Retinal pigment epithelial cell (primary cell): ENCODE measurements at regions not wholly inside any gene's neighbourhood (a gene's known extent, or its start where the extent isn't known, plus 50 kb on each side); places are given as distances from the start of the nearest gene placed in this dataset.

Experiments used
- DNase-seq: peaks from one replicate; pipeline ENCODE4 v3.0.0-alpha.2; 2010; ENCODE audit warnings: low read depth
- H3K4me3 ChIP-seq: 2 replicates; pipeline ENCODE4 v1.5.1; 2011; ENCODE audit warnings: mild to moderate bottlenecking, low read length, control low read depth, moderate library complexity
- TF ChIP-seq, protein P1 (sequence below): conservative IDR thresholded peaks from 2 replicates; pipeline ENCODE4 v1.5.1; 2011; ENCODE audit warnings: low read depth, low read length, control low read depth, inconsistent platforms

DNA sequence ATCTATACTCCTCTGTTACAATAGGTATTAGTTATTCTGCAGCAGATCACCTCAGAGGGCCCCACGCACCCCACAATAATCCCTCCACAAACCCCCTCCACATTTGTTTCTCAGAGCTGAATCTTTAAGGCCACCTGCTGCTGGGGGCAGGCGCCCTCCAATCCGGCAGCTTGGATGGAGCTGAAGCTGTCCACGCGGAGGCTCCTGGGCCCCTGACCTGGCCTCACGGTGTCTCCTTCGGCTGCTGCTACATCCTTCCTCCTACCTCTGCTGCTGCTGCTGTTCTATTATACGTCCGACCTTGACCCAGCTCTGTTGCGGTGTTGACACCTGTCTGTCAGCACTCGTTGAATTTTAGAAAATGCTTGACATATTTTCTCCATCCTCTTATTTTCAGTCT is 430.2 kb upstream of the ZFP42 start:
- DNase-seq, result no peak
- no peak overlapping the region for H3K4me3 ChIP-seq
- TF ChIP-seq, protein P1, sequence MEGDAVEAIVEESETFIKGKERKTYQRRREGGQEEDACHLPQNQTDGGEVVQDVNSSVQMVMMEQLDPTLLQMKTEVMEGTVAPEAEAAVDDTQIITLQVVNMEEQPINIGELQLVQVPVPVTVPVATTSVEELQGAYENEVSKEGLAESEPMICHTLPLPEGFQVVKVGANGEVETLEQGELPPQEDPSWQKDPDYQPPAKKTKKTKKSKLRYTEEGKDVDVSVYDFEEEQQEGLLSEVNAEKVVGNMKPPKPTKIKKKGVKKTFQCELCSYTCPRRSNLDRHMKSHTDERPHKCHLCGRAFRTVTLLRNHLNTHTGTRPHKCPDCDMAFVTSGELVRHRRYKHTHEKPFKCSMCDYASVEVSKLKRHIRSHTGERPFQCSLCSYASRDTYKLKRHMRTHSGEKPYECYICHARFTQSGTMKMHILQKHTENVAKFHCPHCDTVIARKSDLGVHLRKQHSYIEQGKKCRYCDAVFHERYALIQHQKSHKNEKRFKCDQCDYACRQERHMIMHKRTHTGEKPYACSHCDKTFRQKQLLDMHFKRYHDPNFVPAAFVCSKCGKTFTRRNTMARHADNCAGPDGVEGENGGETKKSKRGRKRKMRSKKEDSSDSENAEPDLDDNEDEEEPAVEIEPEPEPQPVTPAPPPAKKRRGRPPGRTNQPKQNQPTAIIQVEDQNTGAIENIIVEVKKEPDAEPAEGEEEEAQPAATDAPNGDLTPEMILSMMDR, result no peak

DNA sequence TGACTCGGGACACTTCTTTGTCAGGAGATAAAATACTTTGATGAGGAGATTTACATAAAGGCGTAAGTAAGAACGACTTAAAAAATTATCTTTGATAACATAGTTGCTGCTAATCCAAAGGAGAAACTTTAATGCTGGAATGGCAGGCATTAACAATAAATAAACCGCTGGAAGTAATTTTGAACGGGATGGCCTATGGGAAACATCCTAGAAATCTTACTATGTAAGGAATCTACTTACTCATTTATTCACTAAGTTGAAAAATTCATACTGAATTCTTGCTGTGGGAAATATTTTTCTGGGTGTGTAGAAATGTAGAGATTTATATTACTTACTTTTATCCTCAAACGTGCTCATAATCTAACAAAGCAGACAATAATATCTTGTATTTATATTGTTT is 425.7 kb upstream of the ZFP42 start:
- H3K4me3 ChIP-seq, result no peak overlapping the region
- DNase-seq, result no peak
- TF ChIP-seq, protein P1, result no peak

DNA sequence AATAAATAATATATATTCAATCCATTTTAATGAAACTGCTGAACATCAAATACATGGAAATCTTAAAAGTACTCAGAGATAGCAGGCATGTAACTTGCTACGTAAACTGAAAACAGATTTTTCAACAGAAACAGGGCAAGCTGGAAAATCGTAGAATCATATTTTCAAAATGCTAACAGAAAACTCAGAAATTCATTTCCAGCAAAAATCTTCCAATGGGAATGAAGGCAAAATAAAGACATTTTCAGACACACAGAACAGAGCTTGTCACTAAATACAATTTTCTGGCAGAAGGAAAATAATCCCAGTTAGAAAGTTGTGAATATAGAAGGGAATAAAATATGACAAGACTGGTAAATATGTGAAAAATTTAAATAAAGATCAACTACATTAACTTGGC is 419.9 kb upstream of the ZFP42 start:
- TF ChIP-seq, protein P1, result no peak
- DNase-seq, result no peak
- H3K4me3 ChIP-seq, result no peak overlapping the region

DNA sequence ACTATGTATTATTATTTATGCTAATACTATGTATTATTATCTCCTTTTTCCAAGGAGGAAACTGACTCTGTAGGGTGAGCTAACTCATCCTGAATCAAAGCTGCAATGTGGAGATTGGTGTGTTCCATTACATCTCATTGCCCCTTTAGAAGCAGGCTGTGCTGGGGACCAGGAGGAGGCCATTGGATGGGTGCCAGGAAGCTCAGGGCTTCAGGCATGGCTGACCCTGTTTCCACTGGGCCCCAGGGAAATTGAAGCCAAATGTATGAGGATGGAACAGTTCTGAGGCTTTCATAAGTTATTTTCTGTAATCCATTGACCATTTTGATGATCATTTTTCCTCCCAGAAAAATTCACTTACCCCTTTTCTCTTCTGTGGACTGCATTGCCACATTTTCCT is 418.8 kb upstream of the ZFP42 start:
- H3K4me3 ChIP-seq, result no peak overlapping the region
- TF ChIP-seq, protein P1, result no peak
- no peak for DNase-seq

DNA sequence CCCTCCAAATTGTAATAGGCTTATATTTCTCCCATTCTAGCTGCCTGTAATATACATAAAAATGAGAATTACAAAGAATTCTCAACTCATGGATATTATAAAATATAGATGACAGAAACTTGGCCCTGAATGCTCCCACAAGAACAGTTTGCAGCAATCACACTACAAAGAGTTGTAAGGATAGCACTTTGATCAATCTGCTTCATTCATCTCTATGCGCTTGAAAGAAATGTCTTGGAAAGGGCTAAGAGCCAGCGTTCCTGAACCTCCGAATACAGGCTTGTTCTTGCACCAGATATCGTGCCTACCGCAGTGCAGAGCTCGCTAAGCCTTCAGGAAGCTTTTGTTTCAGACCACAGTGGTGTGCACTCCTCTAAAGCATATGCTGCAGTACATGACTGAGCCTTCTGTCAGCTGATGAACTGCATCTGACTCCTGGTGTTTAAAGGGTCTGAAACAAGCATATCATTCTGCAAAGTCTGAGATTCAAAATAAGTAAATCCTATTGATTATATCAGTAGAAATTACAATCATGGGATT is 417.6 kb upstream of the ZFP42 start:
- TF ChIP-seq, protein P1, result no peak
- no peak for DNase-seq
- H3K4me3 ChIP-seq, result no peak overlapping the region

DNA sequence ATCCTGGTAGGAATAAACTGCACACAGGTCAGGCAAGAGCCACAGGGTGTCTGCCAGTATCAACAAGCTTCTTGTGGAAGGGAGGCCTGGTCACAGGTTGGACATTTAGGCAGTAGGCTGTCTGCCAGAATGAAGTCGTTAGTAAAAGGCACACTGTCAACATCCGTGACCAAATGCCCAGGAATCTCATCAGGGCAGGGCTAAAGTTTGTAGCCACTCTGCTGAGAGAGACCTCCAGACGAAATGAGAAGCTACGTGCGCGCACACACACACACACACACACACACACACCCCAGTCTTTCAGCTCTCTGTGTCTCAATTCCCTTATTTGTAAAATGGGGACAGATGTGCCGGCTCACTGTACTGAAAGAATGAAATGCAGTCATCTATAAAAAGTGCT is 408.7 kb upstream of the ZFP42 start:
- no peak overlapping the region for H3K4me3 ChIP-seq
- no peak for DNase-seq
- TF ChIP-seq, protein P1, result no peak

DNA sequence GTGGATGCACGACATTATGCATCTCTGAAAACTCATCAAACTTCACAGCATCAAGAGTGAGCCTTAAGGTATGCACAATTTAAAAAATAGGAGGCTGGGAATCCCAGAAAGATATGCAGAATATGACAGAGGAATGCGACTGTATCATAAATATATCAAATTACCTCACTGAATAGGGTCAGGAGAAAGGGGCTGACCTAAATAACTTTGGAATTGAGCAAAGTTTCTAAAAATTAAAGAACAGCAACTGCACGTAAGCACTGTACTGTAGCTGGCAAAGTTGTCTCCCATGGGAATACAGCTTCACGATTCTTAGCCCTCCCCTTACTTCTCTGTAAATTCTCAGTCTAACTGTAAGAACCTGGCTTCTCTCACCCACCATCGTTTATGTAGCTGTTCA is 397.4 kb upstream of the ZFP42 start:
- no peak for DNase-seq
- TF ChIP-seq, protein P1, result no peak
- H3K4me3 ChIP-seq, result no peak overlapping the region
